Skeletal muscle tissue (tissue), 3 donors: ENCODE measurements at regions not wholly inside any gene's neighbourhood (a gene's known extent, or its start where the extent isn't known, plus 50 kb on each side); places are given as distances from the start of the nearest gene placed in this dataset.
"Not testable (repeated sequence)": the region's sequence is repeated elsewhere in the genome, so short reads cannot be mapped to it uniquely, and the experiment has no call there.

ENCODE experiments used
- H3K27ac ChIP-seq: one replicate; pipeline ENCODE4 v1.7.0; 2013; ENCODE audit warnings: mild to moderate bottlenecking, low read depth, low read length, inconsistent platforms
- H3K27me3 ChIP-seq, 3 donors: one replicate each; pipeline ENCODE4 v1.7.0; 2013; ENCODE audit warnings: low read length in 3 of 3; ENCODE audit not compliant: control insufficient read depth in 3 of 3, insufficient read depth in 3 of 3
- H3K36me3 ChIP-seq, 3 donors: one replicate each; pipeline ENCODE4 v1.7.0; 2013; ENCODE audit warnings: low read length in 3 of 3; ENCODE audit not compliant: control insufficient read depth in 3 of 3, insufficient read depth in 3 of 3
- H3K4me1 ChIP-seq, 3 donors: one replicate each; pipeline ENCODE4 v1.7.0; 2013; ENCODE audit warnings: low read length in 3 of 3, mild to moderate bottlenecking in 3 of 3; ENCODE audit not compliant: control insufficient read depth in 3 of 3, insufficient read depth in 3 of 3
- H3K4me3 ChIP-seq, 3 donors: one replicate each; pipeline ENCODE4 v1.7.0; 2013; ENCODE audit warnings: low read length in 3 of 3
- H3K9ac ChIP-seq, 3 donors: one replicate each; pipeline ENCODE4 v1.7.0; 2013; ENCODE audit warnings: low read length in 3 of 3, mild to moderate bottlenecking in 3 of 3, moderate library complexity in 2 of 3, low read depth in 1 of 3
- H3K9me3 ChIP-seq, 3 donors: one replicate each; pipeline ENCODE4 v1.7.0; 2013; ENCODE audit warnings: low read length in 3 of 3; ENCODE audit not compliant: control insufficient read depth in 3 of 3
- donor health status: Osteomylitis.

DNA sequence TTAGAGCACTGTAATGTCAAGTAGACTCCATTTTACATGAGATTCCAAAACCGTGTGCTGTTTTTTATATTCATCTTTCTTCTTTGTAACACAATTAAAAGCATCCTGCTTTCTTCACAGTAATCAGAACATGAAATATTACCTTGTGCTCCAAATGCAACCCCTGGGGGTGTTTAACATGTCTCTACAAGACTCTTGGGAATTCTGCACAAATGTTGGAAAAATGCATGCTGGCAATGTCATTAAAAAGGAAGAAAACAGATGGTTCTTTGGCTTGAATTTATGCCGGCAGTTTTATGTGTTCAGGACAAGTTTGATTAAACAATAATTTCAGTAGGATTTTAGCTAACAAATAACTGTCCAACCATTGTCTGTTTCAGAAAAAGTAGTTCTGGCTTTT is 159.1 kb downstream of the LIG4 start:
- Histone ChIP-seq H3K27me3 (no peaks in the 10 kb centered on the region), H3K4me1 (no peaks in the 10 kb centered on the region), H3K9me3 (no peaks in the 10 kb centered on the region), H3K4me3 (no peak overlapping the region), H3K27ac (no peak overlapping the region), H3K9ac (no peak overlapping the region), H3K36me3 (no peaks in the 10 kb centered on the region)

DNA sequence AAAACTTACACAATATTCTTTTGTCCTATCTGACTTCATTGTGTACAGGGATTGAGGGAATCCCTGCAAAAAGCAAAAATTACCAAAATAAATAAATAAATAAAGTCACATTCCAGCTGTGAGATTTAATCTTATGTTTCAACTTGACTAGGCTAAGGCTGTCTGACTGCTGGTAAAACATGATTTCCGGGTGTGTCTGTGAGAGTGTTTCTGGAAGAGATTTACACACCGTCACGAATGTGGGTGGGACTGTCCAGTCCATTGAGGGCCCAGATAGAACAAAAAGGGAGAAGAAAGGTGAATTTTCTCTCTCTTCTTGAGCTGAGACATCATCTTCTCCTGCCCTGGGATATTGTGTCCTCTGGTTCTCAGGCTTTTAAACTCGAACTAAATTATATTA is 166.1 kb downstream of the LIG4 start:
- Histone ChIP-seq H3K27ac (no peak overlapping the region), H3K9me3 (no peaks in the 10 kb centered on the region), H3K4me1 (no peaks in the 10 kb centered on the region), H3K27me3 (no peaks in the 10 kb centered on the region), H3K9ac (no peak overlapping the region), H3K36me3 (no peaks in the 10 kb centered on the region), H3K4me3 (no peak overlapping the region)

GRCh38 chr13:108044954-108045353 is 170.4 kb downstream of the LIG4 start:
- Histone ChIP-seq H3K9me3 (no peaks in the 10 kb centered on the region), H3K36me3 (no peaks in the 10 kb centered on the region), H3K9ac (no peak overlapping the region), H3K4me3 (no peak overlapping the region), H3K4me1 (no peaks in the 10 kb centered on the region), H3K27me3 (no peaks in the 10 kb centered on the region), H3K27ac (no peak overlapping the region)

- not testable (repeated sequence) for H3K4me1 ChIP-seq, H3K27me3 ChIP-seq, H3K9me3 ChIP-seq, H3K9ac ChIP-seq, H3K27ac ChIP-seq, H3K4me3 ChIP-seq, H3K36me3 ChIP-seq
These were observed 172.5 kb downstream of the LIG4 start for GRCh38 chr13:108042866-108043265.

GRCh38 chr13:108037348-108037747 is 178.0 kb downstream of the LIG4 start:
- H3K9ac ChIP-seq: no peak overlapping the region
- H3K4me1 ChIP-seq: no peaks in the 10 kb centered on the region
- no peaks in the 10 kb centered on the region for H3K27me3 ChIP-seq
- H3K36me3 ChIP-seq: no peaks in the 10 kb centered on the region
- H3K4me3 ChIP-seq: no peak overlapping the region
- no peak overlapping the region for H3K27ac ChIP-seq
- no peaks in the 10 kb centered on the region for H3K9me3 ChIP-seq

GRCh38 chr13:108036411-108036932 is 178.9 kb downstream of the LIG4 start:
- H3K27ac ChIP-seq: no peak overlapping the region
- no peak overlapping the region for H3K9ac ChIP-seq
- H3K4me3 ChIP-seq: no peak overlapping the region
- no peaks in the 10 kb centered on the region for H3K36me3 ChIP-seq
- H3K27me3 ChIP-seq: no peaks in the 10 kb centered on the region
- H3K4me1 ChIP-seq: no peaks in the 10 kb centered on the region
- H3K9me3 ChIP-seq: no peaks in the 10 kb centered on the region

GRCh38 chr13:108034909-108035410 is 180.4 kb downstream of the LIG4 start:
- H3K9ac ChIP-seq: no peak overlapping the region
- no peaks in the 10 kb centered on the region for H3K27me3 ChIP-seq
- H3K9me3 ChIP-seq: no peaks in the 10 kb centered on the region
- H3K4me1 ChIP-seq: no peaks in the 10 kb centered on the region
- H3K27ac ChIP-seq: no peak overlapping the region
- H3K36me3 ChIP-seq: no peaks in the 10 kb centered on the region
- H3K4me3 ChIP-seq: no peak overlapping the region

GRCh38 chr13:108033800-108034707 is 181.3 kb downstream of the LIG4 start:
- H3K9me3 ChIP-seq: no peaks in the 10 kb centered on the region
- no peak overlapping the region for H3K4me3 ChIP-seq
- no peak overlapping the region for H3K27ac ChIP-seq
- no peaks in the 10 kb centered on the region for H3K4me1 ChIP-seq
- no peaks in the 10 kb centered on the region for H3K36me3 ChIP-seq
- no peaks in the 10 kb centered on the region for H3K27me3 ChIP-seq
- H3K9ac ChIP-seq: no peak overlapping the region

DNA sequence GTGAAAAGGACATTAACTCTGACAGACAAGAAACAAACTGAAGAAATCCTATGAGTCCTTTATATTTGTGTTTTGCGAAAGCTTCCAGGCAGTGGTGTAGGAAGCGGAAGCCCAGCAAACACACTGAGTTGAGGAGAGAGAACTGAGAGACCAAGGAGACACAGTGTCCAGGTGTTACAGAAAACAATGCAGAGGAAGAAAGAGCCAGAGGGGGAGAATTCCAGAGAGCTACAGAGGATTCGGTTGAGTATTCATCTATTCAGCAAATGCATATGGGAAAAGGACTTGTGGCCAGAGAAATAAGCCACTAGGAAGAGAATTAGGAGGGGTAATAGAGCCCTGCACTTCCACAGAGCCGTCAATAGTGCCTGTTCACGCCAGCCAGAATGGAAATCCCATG is 183.5 kb downstream of the LIG4 start:
- no peak overlapping the region for H3K9ac ChIP-seq
- H3K27me3 ChIP-seq: no peaks in the 10 kb centered on the region
- no peak overlapping the region for H3K4me3 ChIP-seq
- H3K36me3 ChIP-seq: no peaks in the 10 kb centered on the region
- H3K27ac ChIP-seq: no peak overlapping the region
- H3K9me3 ChIP-seq: no peaks in the 10 kb centered on the region
- H3K4me1 ChIP-seq: no peaks in the 10 kb centered on the region

DNA sequence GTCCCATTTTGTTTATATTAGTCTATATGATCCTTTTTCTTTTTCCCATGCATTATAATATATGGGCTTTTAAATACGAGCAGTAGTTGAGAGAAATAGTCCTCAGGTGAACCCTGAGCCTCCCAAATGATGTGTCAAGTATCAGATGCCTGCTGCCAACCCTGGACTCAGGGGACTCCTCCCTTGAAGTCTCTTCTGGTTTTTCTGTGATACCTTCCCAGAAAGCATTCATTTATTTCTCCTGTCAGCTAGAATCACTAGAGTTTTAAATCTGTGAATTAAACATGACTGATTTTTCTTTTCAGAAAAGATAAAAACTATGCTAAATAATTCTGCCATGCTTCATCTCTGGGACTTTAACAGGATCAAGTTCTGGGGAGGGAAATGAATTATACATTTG is 184.6 kb downstream of the LIG4 start:
- H3K36me3 ChIP-seq: no peaks in the 10 kb centered on the region
- no peaks in the 10 kb centered on the region for H3K27me3 ChIP-seq
- no peak overlapping the region for H3K4me3 ChIP-seq
- no peaks in the 10 kb centered on the region for H3K9me3 ChIP-seq
- no peaks in the 10 kb centered on the region for H3K4me1 ChIP-seq
- no peak overlapping the region for H3K27ac ChIP-seq
- H3K9ac ChIP-seq: no peak overlapping the region
